HT1080 (cell line): ENCODE measurements at regions not wholly inside any gene's neighbourhood (a gene's known extent, or its start where the extent isn't known, plus 50 kb on each side); places are given as distances from the start of the nearest gene placed in this dataset.
"Not testable (repeated sequence)": the region's sequence is repeated elsewhere in the genome, so short reads cannot be mapped to it uniquely, and the experiment has no call there.

Experiments used
- DNase-seq: peaks from one replicate; pipeline ENCODE4 v3.0.0-alpha.2; 2015; ENCODE audit warnings: low read depth

DNA sequence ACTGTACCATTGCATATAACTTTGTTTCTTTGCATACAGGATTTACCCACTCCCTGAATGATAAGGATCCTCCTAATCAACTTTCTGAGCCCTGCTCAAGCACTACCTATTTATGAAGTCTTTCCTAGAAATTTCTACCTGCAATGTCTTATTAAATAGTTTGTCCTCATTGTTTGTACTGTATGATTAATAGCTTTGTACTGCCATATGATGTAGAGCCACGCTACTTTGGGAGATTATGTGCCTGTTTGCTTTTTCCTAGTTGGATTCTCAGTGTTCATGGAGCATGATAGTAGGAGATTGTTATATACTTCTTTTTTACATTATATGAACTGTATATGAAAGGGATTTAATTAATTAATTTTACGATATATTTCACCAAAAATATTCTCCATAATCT, 327.1 kb upstream of the GALNT5 start:
- no peak for DNase-seq

GRCh38 chr2:156933645-156934225, 323.8 kb upstream of the GALNT5 start:
- DNase-seq, result no peak

DNA sequence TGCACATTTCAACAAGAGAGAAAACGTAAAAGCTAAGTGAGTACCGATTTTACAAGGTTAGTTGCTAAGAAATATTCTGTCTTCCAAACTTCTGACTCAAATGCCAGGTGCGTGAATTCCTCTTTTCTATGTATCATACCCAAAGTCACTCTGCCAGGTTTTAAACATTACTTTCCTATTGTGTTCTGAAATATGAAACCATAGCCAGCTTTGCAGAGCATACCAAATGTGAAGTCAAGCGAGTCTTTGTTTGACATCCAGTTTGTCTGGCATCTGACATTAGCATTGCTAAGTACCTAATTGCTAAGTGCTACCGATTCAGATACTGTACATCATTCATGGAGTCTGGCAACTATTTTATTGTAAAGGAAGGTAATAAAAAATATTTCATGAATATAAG, 321.9 kb upstream of the GALNT5 start:
- DNase-seq, result peak; percentile 33

DNA sequence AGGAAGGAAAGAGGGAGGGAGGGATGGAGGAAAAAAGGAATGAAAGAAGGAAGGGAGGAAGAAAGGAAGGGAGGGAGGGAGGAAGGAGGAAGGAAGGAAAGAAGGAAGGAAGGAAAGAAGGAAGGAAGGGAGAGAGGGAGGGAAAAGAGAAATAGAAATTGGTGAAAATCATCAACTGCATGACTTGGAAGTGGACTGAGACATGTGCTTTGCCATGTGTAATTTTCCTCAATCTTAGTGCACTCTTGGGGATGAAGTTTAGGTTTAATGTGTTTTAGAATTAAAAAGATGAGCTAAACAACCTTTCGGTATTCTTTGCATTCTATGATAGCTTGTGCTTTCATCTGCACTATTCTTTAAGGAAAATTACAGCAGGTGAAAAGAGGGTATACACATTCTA, 320.1 kb upstream of the GALNT5 start:
- no peak for DNase-seq

DNA sequence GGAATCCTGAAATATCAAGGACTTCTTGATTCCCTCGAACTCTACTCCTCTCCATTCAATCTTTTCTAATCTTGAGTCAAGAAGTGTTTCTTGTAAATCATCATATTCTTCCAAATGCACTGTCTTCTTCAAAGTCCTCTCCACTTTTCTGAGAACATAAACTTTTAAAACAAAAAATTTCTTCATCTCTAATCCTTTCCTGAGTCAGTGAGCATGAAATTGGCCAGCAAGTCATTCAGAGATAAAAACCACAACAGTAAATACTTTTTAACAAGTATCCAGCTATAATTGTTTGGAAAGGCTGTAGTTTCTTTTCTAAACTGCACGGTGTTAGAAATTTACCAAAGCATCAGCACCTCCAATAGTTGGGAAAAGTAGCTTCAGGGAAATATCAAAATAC, 312.6 kb upstream of the GALNT5 start:
- DNase-seq, result no peak

- peak; percentile 7 for DNase-seq
These were observed 310.2 kb upstream of the GALNT5 start for GRCh38 chr2:156947261-156947660.

DNA sequence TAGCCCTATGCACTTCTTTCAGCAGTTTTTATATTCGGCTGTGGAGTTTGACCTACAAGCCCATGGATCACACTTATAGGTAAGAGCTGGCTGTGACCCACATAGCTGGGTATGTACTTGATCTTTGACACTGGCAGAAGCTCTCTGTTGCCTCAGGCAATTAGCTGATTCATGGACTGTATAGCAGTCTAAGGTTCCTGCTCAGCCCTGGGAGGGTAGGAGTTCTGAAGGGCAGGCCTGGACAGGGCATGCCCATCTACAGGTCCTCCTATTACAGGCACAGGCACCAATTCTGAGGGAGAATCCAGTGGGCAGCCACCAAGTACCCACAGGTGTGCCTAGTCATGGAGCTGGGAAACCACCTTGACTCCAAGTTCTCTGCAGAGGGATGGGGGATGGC, 301.8 kb upstream of the GALNT5 start:
- no peak for DNase-seq

DNA sequence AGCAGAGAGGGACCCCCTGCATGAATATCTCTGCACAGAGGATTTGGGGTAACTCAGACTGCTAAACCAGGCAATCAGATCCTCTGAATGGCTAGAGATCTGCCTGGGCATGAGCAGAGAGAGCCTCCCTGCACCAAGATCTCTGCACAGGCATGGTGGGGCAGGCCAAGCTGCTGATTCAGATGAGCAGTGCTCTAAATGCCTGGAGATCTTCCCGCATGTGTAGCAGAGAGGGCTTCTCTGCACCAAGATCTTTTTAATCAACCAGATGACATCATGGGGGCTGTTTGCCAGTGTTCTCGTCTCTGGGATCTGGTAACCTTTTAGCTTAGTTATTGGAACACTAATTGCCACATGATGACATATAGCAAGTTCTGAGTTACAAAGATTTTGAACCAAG, 301.3 kb upstream of the GALNT5 start:
- no peak for DNase-seq

DNA sequence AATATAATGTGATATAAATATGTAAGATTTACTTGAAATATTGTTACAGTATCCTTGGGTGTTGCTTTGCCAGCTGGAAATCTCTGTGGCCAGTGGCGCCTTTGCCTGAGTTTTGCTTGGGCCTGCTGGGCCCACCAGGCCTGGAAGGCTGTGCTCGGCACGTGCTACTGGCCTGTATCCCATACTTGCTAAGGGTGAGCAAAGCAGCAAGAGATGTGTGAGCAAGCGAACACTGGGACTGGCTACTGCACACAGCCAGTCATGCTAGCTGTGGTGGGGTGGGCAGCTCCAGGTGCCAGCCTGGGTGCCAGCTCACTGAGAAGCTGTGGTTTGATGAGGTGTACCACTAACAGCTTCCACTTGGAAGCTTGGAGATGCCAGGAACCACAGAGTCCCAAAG, 299.1 kb upstream of the GALNT5 start:
- DNase-seq, result no peak

DNA sequence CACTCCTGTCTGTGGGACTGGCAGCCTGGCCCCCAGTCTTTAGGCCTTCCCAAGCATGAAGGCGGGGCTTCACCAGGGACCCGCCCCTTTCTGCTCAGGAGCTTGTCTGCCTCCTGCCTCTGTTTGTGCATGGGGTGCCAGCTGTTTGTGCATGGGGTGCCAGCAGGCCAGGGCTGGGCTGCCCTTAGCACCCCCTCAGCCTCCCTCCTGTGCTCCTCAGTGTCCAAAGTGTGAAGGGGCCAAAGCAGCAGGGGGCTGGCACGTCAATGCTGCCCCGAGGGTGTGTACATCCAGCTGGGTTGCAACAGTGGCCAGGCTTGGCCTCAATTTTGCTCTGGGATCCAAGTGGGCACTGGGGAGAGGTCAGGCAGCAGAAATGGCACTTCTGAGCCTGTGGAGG, 298.0 kb upstream of the GALNT5 start:
- no peak for DNase-seq

DNA sequence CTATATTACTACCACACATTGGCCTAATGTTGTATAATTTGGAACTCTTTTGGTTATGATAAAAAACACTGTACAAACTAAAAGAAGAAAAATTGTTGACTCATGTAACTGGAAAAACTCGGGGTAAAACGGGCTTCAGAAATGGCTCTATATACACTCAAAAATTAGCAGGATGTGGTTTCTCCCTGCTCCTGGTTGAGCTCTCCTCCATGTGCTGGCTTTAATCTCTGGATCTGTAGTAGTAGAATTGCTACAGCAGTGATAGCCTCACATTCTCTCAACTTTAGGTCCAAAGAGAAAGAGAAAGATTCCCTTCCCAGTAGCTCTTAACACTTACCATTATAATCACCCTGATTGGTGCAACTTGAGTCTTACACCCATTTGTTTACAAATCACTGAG, 274.9 kb upstream of the GALNT5 start:
- peak; percentile 52 for DNase-seq

DNA sequence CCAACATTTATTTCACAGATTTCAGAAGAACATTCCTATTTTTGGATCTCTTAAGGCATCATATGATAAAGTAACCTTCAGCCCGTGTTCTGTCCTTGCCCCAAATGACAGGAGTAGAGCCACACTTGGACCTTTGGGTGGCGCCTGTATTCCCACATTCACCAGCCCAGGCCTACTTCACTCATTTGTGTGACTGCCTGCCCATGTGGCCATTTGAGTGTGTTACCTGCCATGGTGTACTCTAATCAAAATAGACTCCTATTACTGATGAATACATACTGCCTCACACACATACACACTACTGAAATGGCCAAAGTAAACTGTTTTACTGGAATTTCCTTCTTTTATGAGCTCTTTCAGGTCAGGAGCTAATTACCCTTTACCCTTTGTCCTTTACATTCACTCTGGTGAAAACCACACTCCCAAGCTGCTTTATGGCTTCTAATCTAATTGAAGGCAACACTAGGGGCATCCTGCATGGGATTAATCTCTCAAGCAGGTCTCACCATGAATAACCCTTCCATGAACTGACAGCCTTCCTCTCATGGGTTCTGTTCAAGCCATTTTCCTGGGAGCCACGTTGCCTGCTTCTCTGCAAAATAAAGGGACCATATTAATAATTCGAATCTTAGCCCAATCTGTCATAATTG, 271.0 kb upstream of the GALNT5 start:
- DNase-seq, result no peak

DNA sequence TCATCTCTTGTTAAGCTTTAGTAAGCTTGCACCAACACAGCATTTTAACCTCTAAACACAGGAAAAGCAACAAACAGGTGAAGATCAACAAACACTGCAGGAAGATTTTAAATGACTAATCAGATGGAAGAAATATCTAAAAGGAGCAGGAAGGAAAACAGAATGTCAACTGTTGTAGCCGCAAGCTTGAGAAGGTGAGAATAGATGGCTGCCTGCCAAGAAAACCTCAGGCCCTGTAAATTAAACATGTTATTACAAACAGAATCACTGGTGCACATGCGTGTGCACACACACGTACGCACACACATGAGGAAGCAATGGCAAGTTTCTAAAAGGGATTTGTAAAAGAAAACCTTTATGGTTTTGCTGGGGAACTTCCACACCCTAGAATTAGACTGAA, 257.8 kb upstream of the GALNT5 start:
- no peak for DNase-seq

GRCh38 chr2:157004789-157005188, 252.7 kb upstream of the GALNT5 start:
- DNase-seq, result no peak

GRCh38 chr2:157015015-157015575, 242.4 kb upstream of the GALNT5 start:
- DNase-seq, result no peak

GRCh38 chr2:157023264-157023663, 234.2 kb upstream of the GALNT5 start:
- not testable (repeated sequence) for DNase-seq

GRCh38 chr2:157024129-157024528, 233.4 kb upstream of the GALNT5 start:
- DNase-seq, result no peak

- peak; percentile 97 for DNase-seq
These were observed 225.5 kb upstream of the GALNT5 start for GRCh38 chr2:157032017-157032416.

DNA sequence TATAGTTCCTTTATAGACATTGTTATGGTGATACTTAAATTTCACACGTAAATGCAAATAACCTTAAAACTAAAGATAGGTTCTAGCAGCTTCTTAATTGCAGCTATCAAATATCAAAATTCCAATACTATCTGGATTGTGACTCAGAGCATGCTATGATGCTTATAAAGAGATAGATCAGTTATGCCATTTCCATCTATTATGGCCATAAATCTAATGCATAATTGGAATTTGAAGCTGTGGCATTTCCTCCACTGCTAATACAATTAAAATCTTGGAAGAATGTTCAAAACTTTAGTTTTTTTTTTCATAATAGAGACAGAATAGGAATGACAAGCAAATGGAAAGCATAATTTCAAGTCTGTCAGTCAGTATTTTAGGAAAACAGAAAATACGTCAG, 220.8 kb upstream of the GALNT5 start:
- no peak for DNase-seq

- no peak for DNase-seq
These were observed 213.7 kb upstream of the GALNT5 start for GRCh38 chr2:157043786-157044185.

- no peak for DNase-seq
These were observed 211.1 kb upstream of the GALNT5 start for GRCh38 chr2:157046396-157046795.

DNA sequence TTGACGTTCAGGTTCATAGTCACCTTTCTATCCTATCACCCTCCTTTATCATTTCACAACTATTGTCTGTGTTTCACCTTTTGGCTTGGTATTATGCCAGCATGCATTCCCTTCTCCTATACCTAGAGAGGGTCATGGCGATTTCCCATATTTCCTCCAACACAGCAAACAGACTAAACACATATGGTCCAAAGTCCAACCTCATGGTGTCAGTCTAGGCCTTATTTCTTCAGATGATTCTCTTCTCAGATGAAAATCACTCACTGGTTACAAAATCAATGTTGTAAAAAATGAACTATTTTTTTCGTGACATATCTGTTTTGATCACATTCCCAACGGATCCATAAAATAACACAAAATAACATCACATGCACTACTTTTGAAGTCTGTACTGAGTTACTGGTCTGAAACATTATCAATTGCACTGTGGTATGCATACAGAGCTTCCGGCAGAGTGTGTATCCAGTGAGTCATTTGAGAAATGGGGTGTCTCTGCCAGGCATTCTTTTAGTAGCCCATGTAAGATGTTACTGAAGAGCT, 204.8 kb upstream of the GALNT5 start:
- peak; percentile 81 for DNase-seq

GRCh38 chr2:157053876-157054275, 203.6 kb upstream of the GALNT5 start:
- no peak for DNase-seq
